GM21717 (cell line): ENCODE measurements at regions not wholly inside any gene's neighbourhood (a gene's known extent, or its start where the extent isn't known, plus 50 kb on each side); places are given as distances from the start of the nearest gene placed in this dataset.

Experiments used
- ATAC-seq: cut with Tn5 transposase; IDR thresholded peaks from one replicate; pipeline ENCODE4 v1.9.1; 2021; ENCODE audit warnings: mild to moderate bottlenecking, moderate library complexity; ENCODE audit not compliant: unreplicated experiment

DNA sequence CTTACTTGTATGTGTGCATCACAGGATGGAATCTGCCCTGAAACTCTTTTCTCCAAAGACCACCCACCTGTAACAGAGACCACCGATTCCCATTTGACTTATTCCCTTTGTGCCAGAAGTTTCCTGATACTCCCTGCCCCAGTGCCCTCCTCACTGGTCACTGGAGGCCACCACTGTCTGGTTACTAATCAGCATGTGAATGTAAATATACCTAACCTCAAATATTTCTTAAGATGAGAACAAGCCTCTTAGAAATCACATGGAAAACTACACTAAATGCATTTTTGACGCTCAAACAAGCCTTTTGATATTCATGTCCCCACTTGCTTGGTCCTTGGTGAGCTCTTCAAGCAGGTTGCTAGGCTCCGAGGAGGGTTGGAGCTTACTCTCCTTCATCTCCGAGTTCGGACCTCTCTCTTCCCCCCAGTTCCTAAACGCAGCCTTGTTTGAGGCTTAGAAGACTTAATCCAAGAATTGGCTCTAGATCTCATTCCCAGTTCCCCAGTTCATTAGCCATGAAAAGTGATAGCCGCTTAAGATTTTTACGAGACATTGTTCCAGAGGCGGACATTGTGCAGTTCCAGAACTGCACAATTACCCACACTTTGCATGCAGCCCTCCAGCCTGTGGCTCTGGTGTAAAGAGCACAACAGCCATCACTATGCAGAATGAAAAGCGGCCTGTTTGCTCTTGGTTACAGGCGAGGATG lies 579.2 kb upstream of the PSMD7 start:
- no peak for ATAC-seq

DNA sequence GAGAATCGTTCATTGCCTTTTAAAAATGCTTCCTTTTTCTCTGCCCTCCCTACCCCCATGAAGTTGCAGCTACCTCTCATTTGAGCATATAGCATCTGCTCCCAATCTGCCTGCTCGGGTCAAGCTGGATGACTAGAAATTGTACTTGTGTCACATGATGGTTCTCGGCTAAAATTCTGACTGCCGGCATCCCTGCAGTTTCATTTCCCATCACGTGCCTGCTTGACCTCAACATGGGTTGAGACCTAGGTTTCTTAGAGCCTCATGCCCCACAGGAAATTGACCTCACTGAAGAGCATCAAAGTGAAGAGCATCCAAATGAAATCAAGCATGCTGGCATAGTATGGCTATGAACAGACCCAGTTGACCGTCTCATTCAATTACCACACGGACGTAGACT lies 581.6 kb upstream of the PSMD7 start:
- no peak for ATAC-seq

DNA sequence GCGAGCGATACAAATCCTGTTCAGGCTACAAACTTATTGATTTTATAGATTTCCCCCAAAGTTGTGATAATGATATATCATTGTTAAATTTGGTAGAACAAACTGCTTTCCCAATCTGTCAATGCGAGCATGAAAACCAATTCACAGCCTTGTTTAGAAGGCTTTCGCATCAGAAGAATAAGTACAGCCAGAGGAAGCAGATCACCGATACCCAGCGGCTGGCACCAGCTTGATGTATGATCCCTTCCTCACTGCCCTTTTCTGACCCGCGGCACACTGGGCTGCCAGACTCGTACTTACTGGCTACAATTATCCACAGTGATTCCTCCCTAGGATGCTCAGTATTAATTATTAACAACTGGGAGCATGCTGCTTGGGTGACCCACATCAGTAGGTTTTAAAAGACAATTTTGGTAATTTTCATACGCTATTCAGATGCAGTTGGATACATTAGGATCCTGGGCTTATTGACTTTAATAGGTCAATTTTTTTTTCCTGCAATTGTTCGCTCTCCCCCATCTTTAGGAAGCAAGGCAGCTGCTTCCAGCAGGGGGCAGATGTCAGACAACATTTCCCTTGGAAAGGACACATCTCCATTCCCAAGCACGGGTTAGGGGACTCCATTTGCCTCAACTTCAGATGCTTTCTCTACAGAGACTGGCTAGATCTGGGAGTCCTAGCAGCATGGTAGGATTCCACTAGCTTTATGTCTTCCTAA lies 582.7 kb upstream of the PSMD7 start:
- no peak for ATAC-seq

DNA sequence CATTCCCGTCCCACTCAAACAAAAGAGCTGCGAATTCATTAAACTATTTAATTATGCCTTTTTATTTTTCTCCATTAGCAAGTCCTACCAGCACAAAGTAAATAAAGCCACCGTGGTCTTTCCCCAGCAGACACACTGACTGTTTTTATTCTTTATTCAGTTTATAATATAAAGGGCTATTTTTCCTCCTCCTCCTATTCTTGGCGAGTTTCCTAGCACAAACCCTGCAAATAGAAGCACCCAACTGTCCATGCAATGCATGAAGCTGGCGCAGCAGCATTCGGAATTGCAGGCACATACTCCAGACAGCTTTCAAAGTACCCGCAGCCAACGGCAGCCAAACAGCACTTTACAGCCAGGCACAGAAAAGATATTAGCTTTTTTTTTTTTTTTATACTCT lies 583.4 kb upstream of the PSMD7 start:
- no peak for ATAC-seq

DNA sequence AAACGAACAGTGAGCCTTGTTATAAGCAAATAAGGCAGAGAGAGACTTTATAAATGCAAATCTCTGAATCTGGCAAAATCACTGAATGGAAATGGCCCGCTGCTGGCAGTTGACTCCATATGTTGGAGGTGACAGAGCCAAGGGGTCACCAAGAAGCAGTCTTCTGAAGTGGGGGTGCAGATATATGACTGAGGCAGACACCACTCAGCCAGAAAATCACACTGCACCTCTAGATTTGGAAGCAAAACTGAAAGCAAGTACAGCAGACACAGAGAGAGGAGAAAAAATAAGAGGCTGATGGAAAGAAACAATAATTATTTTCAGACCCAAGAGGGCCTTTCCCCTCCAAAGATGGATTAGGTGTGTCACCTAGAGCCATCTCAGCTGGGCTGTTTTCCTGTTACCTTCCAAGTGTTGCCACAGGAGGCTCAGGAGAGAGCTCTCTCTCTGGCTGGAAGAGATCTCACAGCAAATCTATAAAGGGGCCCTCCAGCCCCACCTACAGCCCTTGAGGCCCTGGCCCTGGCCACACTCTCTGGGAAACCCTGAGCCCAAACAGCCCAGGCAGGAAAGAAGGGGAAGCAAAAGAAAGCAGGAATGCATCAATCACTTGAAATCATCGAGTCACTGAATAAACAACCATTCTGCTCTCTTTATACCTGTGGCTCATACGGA lies 585.1 kb upstream of the PSMD7 start:
- no peak for ATAC-seq

DNA sequence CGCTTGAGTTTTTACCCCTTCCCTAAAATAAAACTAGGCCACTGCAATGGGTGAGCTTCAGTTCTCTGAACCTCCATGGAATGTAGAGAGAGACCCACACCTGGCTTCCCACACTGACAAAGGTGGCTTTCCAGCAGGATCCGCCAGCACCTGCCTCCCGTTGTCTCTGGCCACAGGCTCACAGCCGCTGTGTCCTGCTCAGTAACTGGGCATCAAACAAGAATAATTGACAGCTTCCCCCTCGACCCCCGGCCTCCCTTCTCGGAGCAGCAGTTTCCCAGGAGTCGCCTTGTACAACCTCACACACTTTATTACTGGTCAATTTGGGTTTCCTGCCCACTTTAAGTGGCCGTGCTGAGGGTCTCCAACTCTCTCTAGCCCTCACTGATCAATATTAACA lies 586.1 kb upstream of the PSMD7 start:
- no peak for ATAC-seq

DNA sequence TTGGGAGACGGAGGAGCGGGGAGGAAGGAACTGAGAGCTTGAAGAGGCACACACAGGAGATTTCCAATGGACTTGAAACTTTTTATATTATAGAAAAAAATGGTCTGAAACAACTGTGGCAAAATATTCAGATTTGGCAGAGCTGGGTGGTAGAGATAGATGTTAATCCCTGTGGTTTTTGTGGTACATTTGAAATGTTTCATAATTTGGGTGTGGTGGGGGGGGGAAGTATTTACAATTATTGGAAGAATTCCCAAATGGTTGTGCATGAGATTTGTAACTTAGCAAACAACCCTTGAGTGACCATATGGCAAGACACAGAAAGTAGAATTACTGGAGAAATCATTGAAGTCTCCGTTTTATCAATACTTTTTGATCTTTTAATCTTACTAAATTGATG lies 588.8 kb upstream of the PSMD7 start:
- ATAC-seq, result no peak

DNA sequence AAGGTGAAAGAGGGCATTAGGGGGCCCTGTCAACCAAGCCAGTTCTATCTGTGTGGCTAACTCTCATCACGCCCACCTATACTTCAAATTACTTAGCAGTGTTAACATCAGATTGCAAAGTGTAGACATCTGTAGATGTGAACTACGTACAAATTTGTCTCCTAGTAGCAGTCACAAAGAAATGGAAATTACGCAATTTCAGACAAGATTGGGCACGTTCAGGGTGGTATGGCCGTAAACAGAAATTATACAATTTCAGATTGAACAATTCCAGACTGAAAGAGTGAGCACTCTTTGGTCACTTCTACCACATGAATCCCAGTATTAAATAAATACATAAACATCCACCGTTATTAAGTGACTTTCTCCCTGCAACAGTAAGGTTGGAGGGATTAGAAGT lies 592.7 kb upstream of the PSMD7 start:
- ATAC-seq, result no peak

DNA sequence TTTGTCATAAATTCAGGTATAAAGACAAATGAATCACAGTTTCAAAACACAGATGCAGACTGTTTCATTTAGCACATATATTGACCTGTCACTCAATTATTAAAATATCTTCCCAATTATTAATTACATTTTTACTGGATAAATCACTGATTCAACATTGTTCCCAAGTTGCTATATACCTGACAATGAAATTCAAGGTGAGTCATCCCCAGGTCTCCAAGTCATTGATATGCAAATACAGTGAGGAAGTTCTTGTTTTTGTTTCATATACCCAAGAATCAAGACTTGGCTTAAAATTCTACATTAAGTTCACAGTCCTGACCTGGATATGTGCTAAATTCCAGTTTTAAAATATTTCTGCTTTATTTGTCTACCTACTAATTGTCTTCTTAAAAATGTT lies 599.3 kb upstream of the PSMD7 start:
- ATAC-seq, result no peak

DNA sequence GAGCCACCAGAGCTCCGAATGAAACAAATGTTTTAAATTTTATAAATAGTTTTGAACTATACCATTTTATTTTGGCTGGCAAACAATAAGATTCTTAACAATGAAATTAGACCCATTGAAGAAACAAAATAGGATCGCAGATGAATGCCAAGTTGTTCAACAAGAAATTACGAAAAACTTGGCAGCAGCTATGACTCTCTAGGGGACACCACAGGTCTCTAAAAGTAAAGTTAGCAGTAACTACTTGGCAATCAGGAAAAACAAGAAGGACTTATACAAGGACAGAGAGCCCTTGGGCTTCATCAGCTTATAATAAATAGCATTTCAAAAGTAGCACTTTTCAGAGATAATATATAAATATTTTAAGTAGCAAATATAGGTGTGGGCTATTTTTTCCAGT lies 603.8 kb upstream of the PSMD7 start:
- ATAC-seq, result no peak

DNA sequence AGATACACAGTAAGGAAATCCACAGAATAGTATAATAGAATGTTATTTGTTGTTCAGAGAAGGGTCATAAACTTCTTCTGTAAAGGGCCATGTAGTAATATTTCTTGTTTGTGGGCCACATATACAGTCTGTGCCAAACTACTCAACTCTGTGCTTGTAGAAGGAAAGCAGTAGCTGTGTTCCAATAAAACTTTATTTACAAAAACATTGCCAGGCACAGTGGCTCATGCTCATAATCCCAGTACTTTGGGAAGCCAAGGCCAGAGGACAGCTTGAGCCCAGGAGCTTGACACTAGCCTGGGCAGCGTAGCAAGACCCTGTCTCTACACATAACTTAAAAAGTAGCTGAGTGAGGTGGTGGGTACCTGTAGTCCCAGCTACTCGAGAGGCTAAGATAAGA lies 612.8 kb upstream of the PSMD7 start:
- no peak for ATAC-seq

DNA sequence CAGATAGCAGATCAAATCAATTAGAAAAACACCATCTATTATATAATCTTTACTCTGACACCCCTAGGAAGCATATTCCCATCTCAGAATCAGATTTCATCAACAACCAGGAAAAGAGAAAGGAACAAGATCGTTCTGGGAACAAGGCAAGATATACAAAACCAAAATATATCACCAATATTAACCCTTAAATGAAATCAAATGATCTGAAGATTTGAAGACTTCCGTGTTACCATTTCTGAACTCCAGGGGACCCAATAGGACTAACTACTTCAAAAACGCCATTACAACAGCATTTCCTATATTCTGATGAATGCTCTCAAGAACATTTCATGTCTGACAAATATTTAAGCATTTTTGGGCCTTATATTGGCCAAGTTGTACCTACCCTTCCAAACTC lies 624.2 kb upstream of the ZFHX3 start:
- no peak for ATAC-seq

DNA sequence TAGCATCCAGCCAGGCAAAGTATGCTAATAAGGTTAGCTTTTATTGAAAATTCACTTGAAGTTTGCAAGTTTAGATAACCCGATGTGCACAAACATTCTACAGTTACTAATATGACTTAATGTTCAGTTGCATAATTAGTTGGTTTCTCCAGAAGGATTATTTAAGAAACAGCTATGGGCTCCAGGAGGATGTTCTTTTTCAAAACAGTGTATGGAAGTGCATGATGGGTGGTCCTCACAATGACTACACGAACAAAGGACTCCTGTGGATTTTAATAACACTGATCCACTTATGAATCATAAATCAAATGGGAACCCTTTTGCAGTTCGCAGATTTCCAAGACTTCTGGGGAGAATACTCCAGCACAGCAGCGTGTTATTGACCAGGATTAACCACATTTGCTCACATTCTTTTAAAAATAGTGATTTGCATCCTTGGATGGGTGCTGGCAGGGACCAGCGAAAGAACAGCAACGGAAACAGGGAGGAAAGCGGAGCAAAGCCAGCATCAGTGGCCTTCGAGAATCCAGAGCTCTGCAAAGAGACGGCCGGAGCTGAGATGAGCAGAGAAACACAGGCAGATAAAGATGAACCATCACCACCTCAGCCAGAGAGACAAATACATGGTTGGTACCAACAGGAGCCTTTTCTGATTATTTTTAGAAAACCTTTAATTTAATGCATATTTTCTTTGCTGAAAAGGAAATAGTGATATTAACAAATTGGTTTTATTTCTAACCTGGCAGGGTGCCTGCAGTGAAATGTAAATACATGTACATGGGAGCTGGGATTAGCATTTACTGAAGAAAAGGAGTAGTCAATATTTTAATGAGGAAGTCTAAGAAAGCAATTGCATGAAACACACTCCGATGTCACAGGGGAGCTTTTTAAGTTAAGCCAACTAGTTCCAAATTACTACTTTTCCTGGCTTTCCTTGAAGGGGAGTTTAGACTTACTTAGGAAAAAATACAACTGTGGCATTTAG lies 623.2 kb upstream of the ZFHX3 start:
- ATAC-seq, result no peak

DNA sequence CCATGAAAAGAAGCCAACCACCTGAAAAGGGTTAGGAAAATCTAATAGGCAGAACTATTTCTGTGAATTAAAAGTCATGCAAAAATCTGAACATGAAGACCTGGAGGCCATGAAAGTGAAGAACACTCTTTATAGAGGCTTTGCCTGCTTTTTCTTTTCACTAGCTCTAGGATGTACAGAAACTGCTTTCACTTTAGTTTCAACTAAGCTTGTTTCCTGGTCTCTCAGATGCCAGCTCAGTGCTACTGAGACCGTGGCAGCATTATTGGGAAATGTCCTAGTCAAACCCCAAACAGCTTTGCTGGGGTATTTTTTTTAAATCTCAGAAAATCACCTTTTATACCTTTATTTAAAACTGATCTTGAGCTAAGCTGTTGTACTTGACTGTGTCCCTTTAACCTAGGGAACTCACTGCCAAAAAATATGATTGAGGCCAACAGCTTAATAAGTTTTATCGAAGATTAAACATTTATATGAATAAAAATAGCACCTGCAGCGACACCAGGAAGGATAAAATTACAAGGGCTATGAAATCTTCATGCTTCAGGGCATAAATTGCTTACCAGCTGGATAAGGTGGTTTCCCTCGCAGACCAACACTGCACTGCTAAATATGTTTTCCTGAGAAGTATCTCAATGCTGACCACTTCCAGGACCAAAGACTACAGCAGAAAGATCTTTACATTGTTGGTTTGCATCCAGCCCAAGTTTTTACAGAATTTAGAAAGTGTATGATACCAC lies 621.8 kb upstream of the ZFHX3 start:
- no peak for ATAC-seq

DNA sequence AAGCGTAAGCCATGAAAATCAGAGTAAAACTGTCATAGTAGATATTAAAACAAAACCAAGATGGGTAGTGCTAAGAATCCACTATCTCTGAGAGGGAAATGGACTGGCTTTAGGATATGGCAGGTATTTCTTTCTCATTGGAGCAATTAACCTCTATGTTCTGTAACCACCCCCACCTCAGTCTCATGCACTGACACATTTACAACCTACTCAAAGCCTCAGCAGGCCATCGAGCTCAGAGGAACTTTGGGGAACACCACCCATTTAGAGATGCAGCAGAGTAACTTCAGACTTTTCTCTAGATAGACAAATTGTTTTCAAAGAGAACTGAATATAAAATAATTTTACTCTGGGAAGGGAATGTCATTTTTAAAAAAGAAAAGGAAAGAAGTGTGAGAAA lies 615.8 kb upstream of the ZFHX3 start:
- ATAC-seq, result no peak

DNA sequence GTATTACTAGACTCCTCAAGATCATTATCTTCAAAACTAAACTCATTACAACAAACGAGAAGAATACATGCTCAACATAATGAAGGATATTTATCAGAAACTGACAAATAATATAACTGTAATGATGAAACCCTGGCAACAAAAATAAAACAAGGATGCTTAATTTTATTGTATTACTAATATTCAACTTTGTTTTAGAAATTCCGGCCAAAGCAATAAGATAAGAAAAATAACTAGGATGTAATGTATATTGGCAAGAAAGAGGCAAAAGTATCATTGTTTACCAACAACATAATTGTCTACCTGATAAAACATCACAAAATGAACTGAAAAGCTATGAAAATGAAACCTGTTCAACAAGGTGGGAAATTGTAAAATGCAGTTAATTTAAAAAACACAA lies 588.3 kb upstream of the ZFHX3 start:
- ATAC-seq, result no peak

DNA sequence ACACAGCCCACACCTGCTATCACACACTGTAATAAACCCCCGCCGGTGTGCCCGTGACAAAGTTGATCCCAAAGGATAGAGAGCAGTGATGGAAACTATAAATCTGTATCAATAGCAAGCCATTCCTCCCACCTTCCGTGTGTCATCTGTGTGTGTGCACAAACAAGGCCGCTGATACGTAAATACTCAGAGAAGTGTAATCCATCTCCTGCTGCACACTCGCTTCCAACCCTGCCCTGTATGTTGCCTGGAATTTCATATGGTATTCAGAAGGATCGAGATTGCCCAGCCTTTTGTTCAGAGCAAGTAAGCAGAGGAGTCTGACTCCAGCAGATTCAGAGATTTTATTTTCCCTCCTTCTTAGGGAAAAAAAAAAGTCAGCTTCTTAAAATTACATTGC lies 581.1 kb upstream of the ZFHX3 start:
- ATAC-seq, result no peak

DNA sequence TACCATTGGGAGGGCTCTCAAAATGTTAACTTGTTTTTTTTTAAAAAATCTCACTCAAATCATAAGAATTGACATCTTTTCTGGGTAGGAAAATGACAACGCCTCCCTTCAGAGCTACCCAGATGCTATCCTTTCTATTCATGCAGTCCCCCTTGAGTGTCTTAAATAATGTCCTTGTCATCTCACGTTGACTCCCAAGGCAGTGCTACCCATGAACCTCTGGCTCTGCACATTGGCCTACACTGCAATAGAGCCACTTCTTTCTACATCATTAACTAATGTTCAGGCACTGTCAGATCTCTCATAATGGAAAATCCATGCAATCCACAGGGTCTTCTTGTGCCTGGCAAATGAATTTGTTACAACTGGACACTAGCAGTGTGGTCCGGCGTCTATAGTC lies 569.8 kb upstream of the ZFHX3 start:
- ATAC-seq, result no peak

DNA sequence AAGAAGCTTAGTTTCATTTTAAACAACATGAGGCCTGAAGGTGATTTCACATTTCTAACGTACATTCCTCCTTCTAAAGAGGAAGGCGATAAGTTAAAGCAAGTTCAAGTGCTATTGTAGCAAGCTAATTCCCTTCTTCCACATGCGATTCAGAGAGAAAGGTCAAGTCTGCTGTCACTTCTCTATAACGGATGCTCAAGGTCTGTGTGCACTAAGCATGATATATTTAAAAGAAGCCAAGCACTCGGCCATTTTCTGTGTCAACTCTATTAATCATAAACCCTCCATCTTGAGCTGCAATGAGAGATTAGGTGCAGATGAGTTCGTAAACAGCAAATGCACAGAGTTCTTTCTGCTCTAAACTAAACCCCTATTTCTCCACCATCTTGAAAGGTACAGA lies 568.8 kb upstream of the ZFHX3 start:
- no peak for ATAC-seq

DNA sequence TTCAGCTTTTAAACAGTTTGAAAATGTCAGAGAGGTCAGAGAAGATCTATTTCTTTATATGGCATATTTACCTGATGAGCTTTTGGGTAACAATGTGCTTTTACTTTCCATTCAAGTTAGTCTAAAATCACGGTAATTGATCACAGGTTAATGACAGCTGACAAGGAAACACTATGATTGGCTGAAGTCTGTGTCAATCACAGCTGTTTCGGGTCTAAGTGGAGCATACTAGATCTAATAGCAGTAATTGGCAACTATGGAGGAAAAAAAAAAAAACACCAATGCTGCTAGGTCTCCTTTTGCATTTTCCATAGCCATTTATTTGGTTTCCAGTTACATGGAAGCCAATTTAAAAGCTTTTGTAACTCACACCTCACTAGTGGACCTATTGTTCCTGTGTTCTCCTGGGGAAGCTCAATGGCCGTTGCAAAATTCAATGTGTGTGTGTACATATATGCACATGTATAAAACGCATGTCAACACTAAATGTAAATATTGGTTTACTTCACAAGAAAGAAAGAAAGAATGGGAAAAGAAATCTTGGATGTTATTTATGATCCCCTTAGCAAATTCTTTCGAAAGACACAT lies 568.3 kb upstream of the ZFHX3 start:
- no peak for ATAC-seq
